ENCODE measurements at regions not wholly inside any gene's neighbourhood (a gene's known extent, or its start where the extent isn't known, plus 50 kb on each side); places are given as distances from the start of the nearest gene placed in this dataset.

DNA sequence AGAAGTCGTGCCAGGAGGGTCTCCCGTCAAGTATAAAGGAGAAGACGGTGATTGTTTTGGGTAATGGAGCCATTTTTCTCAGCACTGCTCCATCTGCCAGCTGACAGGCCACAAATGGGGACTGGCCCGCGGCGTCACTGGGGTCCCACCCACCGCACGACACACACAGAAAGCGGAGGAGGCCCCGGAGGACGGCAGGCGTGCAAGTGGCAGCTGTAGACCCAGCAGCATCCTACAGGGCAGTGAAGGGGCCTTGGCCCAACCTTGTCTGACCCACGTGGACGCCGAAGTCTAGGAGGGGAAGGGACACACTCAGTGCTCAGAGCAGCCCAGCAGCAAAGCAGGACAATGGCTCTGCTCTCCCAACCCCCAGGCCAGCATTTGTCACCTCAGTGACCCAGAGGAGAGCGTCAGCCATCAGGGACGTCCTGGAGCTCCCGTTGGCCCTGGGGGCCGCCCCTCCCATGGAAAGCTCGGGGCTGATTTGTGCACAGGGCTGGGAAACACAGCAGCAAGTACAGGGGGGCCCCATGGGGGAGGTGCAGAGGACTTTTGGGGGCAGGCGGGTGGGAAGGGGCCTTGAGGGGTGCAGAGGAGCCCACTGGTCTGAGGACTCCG is 644.4 kb downstream of the BRD1 start:
- Histone ChIP-seq H3K27ac (replicated peaks) (no peak overlapping the region), H3K27me3 (ENCODE audit: insufficient read depth, poor library complexity, severe bottlenecking) (no peaks in the 10 kb centered on the region), H3K4me3 (replicated peaks; ENCODE audit: insufficient read depth, low read length) (no peak overlapping the region)
- no peak for DNase-seq (ENCODE audit: low read depth in 1 of 2, low spot score in 1 of 2)
- TF ChIP-seq, protein P1, sequence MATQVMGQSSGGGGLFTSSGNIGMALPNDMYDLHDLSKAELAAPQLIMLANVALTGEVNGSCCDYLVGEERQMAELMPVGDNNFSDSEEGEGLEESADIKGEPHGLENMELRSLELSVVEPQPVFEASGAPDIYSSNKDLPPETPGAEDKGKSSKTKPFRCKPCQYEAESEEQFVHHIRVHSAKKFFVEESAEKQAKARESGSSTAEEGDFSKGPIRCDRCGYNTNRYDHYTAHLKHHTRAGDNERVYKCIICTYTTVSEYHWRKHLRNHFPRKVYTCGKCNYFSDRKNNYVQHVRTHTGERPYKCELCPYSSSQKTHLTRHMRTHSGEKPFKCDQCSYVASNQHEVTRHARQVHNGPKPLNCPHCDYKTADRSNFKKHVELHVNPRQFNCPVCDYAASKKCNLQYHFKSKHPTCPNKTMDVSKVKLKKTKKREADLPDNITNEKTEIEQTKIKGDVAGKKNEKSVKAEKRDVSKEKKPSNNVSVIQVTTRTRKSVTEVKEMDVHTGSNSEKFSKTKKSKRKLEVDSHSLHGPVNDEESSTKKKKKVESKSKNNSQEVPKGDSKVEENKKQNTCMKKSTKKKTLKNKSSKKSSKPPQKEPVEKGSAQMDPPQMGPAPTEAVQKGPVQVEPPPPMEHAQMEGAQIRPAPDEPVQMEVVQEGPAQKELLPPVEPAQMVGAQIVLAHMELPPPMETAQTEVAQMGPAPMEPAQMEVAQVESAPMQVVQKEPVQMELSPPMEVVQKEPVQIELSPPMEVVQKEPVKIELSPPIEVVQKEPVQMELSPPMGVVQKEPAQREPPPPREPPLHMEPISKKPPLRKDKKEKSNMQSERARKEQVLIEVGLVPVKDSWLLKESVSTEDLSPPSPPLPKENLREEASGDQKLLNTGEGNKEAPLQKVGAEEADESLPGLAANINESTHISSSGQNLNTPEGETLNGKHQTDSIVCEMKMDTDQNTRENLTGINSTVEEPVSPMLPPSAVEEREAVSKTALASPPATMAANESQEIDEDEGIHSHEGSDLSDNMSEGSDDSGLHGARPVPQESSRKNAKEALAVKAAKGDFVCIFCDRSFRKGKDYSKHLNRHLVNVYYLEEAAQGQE (IDR thresholded peaks at IDR 0.05; ENCODE audit: insufficient replicate concordance, low read depth), result no peak
- TF ChIP-seq GABPA (IDR thresholded peaks at IDR 0.05; ENCODE audit: low read depth) (no peak), CTCF (IDR thresholded peaks at IDR 0.05; ENCODE audit: insufficient read depth, low read length) (no peak), POLR2AphosphoS5 (IDR thresholded peaks at IDR 0.05; ENCODE audit: low read depth) (no peak), SPI1 (IDR thresholded peaks at IDR 0.05; ENCODE audit: borderline replicate concordance, low read depth) (no peak)

DNA sequence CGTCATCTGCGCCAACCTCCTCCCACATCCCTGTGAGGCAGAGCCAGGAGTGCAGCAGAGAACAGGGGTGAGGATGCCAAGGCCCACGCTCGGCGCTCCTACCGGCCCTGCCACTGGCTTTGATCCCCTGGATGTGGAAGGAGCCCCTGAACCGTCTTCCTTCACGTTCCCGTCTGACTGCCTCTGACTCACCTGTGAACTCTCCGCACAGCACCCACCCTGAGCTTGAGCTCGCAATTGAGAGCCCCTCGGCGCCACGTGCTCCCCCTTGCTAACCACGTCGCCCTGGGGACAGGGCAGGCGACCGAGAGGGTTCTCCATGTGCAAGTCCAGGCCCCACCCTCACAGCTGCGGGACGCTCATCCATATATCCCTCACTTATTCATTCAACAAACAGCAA is 645.3 kb downstream of the BRD1 start:
- no peak for DNase-seq (ENCODE audit: low read depth in 1 of 2, low spot score in 1 of 2)
- Histone ChIP-seq H3K27ac (replicated peaks) (no peak overlapping the region), H3K4me3 (replicated peaks; ENCODE audit: insufficient read depth, low read length) (no peak overlapping the region), H3K27me3 (ENCODE audit: insufficient read depth, poor library complexity, severe bottlenecking) (no peaks in the 10 kb centered on the region)
- no peak for TF ChIP-seq CTCF (IDR thresholded peaks at IDR 0.05; ENCODE audit: insufficient read depth, low read length)

DNA sequence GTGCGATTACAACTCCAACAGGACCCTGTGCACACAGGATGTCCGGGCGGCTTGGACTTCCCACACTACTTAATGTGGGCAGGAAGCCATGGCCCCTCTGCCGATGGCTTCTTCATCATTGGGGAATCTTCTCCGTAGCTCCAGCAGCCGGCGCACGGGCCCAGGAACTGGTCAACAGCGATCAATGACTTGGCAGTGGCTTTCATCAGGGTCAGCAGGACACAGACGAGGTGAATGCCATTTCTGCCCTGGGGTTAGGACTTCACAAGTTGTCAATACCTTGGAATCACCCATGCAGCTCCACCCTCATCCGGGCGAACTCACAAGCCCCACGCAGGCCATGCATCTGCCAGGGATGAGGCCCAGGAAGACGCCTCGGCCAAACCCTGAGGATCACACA is 645.7 kb downstream of the BRD1 start:
- no peak for TF ChIP-seq POLR2AphosphoS5 (IDR thresholded peaks at IDR 0.05; ENCODE audit: low read depth)
- TF ChIP-seq, protein P1 (IDR thresholded peaks at IDR 0.05; ENCODE audit: insufficient replicate concordance, low read depth), result no peak
- no peak for TF ChIP-seq SPI1 (IDR thresholded peaks at IDR 0.05; ENCODE audit: borderline replicate concordance, low read depth)
- TF ChIP-seq CTCF (IDR thresholded peaks at IDR 0.05; ENCODE audit: insufficient read depth, low read length), result no peak
- no peak for TF ChIP-seq GABPA (IDR thresholded peaks at IDR 0.05; ENCODE audit: low read depth)
- Histone ChIP-seq H3K4me3 (replicated peaks; ENCODE audit: insufficient read depth, low read length) (no peak overlapping the region), H3K27me3 (ENCODE audit: insufficient read depth, poor library complexity, severe bottlenecking) (no peaks in the 10 kb centered on the region), H3K27ac (replicated peaks) (no peak overlapping the region)
- no peak for DNase-seq (ENCODE audit: low read depth in 1 of 2, low spot score in 1 of 2)

DNA sequence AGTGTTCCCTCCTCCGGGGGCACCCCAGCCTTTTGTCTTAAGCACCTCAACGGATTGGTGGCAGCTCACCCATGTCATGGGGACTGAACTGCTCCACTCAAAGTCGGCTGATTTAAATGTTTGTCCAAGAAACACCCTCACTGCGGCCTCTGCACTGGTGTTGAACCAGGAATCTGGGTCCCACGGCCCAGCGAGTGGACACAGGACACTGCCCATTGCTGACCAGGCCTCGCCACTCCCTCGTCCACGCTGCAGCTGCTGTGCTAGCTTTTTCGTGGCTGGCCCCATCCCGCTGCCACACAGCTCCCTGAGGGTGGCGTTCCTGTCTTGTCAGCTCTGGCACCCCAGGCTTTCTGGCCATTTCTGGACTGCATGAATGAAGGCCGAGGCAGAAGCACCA is 646.2 kb downstream of the BRD1 start:
- no peak overlapping the region for H3K27ac ChIP-seq (replicated peaks)
- TF ChIP-seq GABPA (IDR thresholded peaks at IDR 0.05; ENCODE audit: low read depth) (no peak), SPI1 (IDR thresholded peaks at IDR 0.05; ENCODE audit: borderline replicate concordance, low read depth) (no peak), CTCF (IDR thresholded peaks at IDR 0.05; ENCODE audit: insufficient read depth, low read length) (no peak), POLR2AphosphoS5 (IDR thresholded peaks at IDR 0.05; ENCODE audit: low read depth) (no peak)
- TF ChIP-seq, protein P1 (IDR thresholded peaks at IDR 0.05; ENCODE audit: insufficient replicate concordance, low read depth), result no peak
- no peak for DNase-seq (ENCODE audit: low read depth in 1 of 2, low spot score in 1 of 2)
- H3K27me3 ChIP-seq (ENCODE audit: insufficient read depth, poor library complexity, severe bottlenecking), result no peaks in the 10 kb centered on the region
- H3K4me3 ChIP-seq (replicated peaks; ENCODE audit: insufficient read depth, low read length), result no peak overlapping the region

Measured in HL-60 (cell line).